ENCODE measurements at regions not wholly inside any gene's neighbourhood (a gene's known extent, or its start where the extent isn't known, plus 50 kb on each side); places are given as distances from the start of the nearest gene placed in this dataset.

DNA sequence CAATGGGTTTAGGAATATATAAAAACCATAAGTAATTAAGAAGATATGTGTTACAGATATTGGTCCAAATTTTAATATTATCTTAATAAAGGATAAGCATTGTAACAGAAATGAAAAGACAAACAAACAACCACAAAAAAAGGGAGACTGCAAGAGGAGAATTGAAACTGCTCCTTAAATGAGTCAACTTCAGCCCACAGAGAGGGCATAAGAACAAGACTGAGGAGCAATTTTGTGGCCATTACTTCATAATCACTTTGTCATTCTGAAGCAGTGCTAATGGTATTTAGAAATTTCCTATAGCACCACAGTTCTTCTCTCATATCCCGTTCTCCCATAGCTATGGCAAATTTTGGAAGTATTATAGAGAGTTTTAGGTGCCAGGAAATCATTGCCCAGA is 193.2 kb upstream of the HNMT start:
- no peak for TF ChIP-seq CTCF (IDR thresholded peaks at IDR 0.05)
- TF ChIP-seq POLR2A (IDR thresholded peaks at IDR 0.05): no peak
- TF ChIP-seq POLR2AphosphoS5 (IDR thresholded peaks at IDR 0.05): no peak

All from breast epithelium (tissue), 3 donors.